OCI-LY1 (cell line): ENCODE measurements at regions not wholly inside any gene's neighbourhood (a gene's known extent, or its start where the extent isn't known, plus 50 kb on each side); places are given as distances from the start of the nearest gene placed in this dataset.

Experiments
- CTCF ChIP-seq: fragments of 200-600 bp; sonication (generic), shearing (Covaris generic); IDR thresholded peaks from 2 replicates; pipeline ENCODE4 v1.5.1; 2017; ENCODE audit warnings: mild to moderate bottlenecking, antibody characterized with exemption, low read length, moderate library complexity, mixed read lengths
- EZH2 ChIP-seq: fragments of 200-600 bp; sonication (generic), shearing (Covaris generic); IDR thresholded peaks from 2 replicates; pipeline ENCODE4 v1.8.0; 2017; ENCODE audit warnings: borderline replicate concordance, mixed run types, mild to moderate bottlenecking, antibody characterized with exemption, low read length, moderate library complexity, mixed read lengths

- TF ChIP-seq CTCF (no peak), EZH2 (no peak)
Measured at GRCh38 chr1:232542633-232543593, 87.0 kb downstream of the SIPA1L2 start.
